NCI-H82 treated with DMSO at 0.1 percent for 48 hours (cell line): ENCODE measurements at regions not wholly inside any gene's neighbourhood (a gene's known extent, or its start where the extent isn't known, plus 50 kb on each side); places are given as distances from the start of the nearest gene placed in this dataset.
"Not testable (repeated sequence)": the region's sequence is repeated elsewhere in the genome, so short reads cannot be mapped to it uniquely, and the experiment has no call there.

Experiments
- DNase-seq: peaks from one replicate; lab custom pipeline; 2025; ENCODE audit not compliant: unreplicated experiment; lab: John Stamatoyannopoulos, UW

GRCh38 chr6:25176466-25176865 lies 102.7 kb upstream of the CARMIL1 start:
- no peak for DNase-seq

DNA sequence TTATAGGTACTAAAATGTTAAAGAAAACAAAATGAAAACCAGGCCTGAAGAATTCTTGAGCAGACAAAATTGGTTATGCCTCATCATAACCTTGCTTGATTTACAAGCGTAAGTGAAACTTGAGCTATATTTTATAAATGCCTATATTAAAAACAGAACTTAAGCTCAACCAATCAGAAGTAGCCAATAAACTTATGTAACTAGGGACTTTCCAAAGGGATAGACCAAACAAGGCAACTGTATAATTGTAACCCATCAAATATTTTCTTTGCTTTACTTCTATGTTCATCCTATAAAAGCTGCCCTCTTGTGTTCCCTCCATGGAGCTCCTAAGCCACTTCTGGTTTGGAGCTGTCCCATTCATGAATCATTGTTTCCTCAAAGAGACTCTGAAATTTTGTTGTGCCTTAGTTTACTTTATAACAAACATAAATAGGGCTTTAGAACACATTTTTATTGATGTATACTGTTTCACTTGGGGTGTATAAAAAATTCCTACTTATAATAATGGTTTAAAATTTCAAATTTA lies 101.6 kb upstream of the CARMIL1 start:
- DNase-seq = no peak

GRCh38 chr6:25178336-25179035 lies 100.7 kb upstream of the CARMIL1 start:
- no peak for DNase-seq

DNA sequence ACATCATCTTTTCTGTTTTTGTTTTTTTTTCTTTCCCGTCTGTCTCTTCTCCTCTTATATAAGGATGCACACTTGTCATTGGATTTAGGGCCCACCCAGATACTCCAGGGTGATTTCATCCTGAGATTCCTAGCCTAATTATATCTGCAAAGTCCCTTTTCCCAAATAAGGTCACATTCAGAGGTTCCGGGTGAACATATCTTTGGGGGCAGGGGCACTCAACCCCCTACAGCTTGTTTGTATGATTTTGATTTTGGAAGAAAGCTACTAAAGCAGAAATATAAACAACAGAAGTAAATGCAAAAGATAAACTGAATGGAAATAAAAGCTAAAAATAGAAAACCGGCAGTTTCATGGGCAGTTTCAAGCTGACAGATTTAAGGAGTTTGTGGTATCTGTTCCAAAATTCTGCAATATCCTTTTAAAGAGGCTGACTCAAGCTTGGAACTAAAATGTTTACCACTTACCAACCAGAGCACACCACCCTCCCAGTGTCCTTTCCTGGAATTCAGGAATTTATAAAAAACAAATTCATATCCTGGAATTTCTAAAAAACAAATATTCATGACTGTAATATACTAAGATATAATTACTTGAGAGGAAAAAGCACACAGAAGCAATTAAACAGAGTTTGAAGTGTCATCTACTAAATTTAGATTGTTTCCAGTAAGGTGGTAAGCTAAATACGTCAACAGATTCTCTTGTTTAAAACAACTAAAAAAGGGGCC lies 100.0 kb upstream of the CARMIL1 start:
- no peak for DNase-seq

- DNase-seq = no peak
These were observed 98.4 kb upstream of the CARMIL1 start for GRCh38 chr6:25180630-25181349.

GRCh38 chr6:25181350-25181724 lies 97.8 kb upstream of the CARMIL1 start:
- DNase-seq = no peak

DNA sequence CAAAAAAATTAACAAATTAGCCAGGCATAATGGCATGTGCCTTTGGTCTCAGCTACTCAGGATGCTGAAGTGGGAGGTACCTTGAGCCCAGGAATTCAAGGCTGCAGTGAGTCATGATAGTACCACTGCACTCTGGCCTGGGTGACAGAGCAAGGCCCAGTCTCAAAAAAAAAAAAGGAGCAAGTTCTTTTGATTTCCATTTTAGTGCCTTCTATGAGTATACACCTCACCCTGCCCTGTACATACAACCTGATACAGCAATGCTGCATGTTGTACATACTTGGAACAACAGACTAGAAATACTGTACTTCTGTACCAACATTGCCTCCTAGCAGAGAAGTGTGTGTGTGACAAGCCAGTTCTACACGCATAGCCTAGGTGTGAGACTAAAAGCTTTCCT lies 97.3 kb upstream of the CARMIL1 start:
- no peak for DNase-seq

DNA sequence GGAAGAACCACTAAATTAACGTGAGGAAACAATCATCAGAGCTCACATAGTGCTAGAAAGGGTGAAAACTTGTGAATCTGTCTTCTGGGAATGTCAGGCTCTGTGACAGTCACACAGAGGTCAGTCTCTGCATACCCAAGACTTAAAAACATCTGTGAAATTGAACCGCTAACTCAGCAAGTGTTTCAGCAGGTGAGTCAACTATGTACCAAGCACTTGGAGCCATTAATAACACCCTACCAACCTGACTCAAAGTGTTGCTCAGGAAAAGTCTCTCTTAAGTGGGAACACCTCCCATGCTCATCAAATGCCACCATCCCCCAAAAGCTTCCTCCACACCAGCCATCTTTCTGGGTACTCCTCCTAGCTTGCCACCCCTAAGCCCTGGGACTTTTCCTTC lies 92.3 kb upstream of the CARMIL1 start:
- DNase-seq = no peak

DNA sequence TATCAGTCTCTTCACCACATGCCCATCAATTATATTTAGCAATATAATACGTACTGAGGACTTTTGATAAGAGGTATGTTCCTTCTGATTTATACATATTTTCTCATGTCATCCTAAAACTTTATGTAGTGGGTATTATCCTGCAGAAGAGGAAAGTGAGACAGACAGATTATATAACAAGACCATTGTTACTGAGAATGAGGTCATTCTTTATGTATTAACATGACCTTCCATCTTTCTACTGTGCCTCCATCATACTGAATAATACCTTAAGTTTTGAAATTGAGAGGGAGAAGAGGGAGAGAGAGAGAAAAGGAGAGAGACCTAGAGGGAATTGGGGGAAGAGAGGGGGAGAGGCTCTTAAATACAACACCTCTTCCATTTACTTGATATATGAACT lies 90.9 kb upstream of the CARMIL1 start:
- DNase-seq = no peak

GRCh38 chr6:25192590-25193459 lies 86.3 kb upstream of the CARMIL1 start:
- DNase-seq = no peak

GRCh38 chr6:25193460-25194171 lies 85.6 kb upstream of the CARMIL1 start:
- DNase-seq = no peak

GRCh38 chr6:25194172-25194678 lies 84.9 kb upstream of the CARMIL1 start:
- no peak for DNase-seq

DNA sequence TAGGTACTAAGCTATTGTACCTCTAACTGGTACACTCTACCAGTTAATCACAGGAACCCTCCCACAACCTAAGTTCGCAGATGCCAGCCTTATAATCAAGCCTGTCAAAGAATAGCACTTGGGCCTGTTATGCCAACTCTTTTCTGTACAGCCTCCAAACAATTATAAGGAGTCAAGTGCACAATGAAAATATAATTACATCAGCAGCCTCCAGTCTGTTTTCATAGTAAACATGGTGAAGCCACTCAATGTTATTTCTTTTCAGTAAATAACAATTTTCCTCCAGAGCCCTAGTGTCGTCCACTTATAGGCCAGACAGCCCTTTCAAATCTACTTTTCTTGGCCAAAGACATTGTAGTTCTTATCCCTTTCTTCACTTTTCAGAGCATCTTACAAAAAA lies 82.7 kb upstream of the CARMIL1 start:
- DNase-seq = no peak

DNA sequence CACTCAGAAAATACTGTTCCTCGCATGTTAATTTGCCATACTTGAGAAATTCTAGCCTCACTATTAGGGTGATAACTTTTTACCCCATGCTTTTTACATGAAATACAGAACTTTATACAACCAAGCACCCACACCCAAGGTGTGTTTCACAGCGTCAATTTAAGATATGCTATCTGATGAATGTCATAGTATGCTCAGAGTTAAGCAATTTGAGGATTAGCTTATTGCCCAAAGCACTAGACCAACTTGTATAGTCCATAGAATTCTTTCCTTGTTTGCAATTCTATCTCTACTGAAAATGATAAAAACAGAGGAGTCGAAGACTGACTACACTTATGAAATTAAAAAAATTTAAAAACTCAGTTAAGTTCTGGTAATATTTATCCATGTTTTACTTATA lies 82.1 kb upstream of the CARMIL1 start:
- no peak for DNase-seq

GRCh38 chr6:25199544-25199943 lies 79.6 kb upstream of the CARMIL1 start:
- DNase-seq = no peak

DNA sequence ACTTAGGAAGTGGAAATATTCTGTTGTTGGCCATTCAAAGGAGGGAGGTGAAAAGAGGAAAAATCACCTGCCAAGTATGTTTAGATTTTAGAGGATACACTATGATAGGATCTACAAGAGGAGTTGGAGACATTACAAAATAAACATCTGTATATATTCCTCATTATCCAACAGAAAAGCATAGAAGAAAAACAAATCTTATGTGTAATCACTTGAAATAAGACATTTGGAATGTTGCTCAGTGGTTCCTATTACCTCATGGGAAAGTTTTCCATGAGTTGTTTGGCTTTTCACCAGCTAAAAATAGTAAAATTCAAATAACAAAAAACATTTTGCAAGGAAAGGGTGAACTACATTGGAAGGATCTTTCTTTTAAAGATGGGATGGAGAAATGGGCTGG lies 76.7 kb upstream of the CARMIL1 start:
- DNase-seq = no peak

- DNase-seq = no peak
These were observed 73.5 kb upstream of the CARMIL1 start for GRCh38 chr6:25205629-25206028.

DNA sequence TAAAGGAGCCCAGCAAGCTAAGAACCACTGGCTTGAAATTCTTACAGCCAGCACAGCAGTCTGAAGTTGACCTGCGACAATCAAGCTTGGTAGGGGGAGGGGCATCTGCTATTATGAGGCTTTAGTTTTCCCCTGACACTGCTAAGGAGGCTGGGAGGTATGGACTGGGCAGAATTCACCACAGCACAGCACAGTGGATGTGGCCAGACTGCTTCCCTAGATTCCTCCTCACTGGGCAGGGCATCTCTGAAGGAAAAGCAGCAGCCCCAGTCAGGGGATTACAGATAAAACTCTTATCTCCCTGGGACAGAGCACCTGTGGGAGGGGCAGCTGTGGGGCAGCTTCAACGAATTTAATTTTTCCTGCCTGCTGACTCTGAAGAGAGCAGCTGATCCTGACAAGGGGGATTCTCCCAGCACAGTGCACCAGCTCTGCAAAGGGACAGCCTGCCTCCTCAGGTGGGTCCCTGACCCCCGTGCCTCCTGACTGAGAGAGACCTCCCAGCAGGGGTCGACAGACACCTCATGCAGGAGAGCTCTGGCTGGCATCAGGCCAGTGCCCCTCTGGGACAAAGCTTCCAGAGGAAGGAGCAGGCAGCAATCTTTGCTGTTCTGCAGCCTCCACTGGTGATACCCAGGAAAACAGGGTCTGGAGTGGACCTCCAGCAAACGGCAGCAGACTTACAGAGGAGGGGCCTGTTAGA lies 71.6 kb upstream of the CARMIL1 start:
- not testable (repeated sequence) for DNase-seq

GRCh38 chr6:25215881-25216280 lies 63.3 kb upstream of the CARMIL1 start:
- no peak for DNase-seq

GRCh38 chr6:25217302-25217701 lies 61.9 kb upstream of the CARMIL1 start:
- no peak for DNase-seq
